HepG2 (cell line): ENCODE measurements at regions not wholly inside any gene's neighbourhood (a gene's known extent, or its start where the extent isn't known, plus 50 kb on each side); places are given as distances from the start of the nearest gene placed in this dataset.

Experiments
- ATAC-seq: fragments of 200-7000 bp; cut with Tn5 transposase; 3 replicates; pipeline ENCODE4 v1.9.1; 2020; ENCODE audit warnings: mild to moderate bottlenecking, moderate library complexity
- BruUV-seq: library from RNA; stranded (reverse); fragments of 400-500 nt; replicated peaks from 2 replicates; lab custom pipeline; 2021; lab: Mats Ljungman, UMichigan
- CTCF ChIA-PET: fragments of 300-600 bp; formaldehyde crosslinking; extraction: SDS; loops from one replicate; lab custom pipeline; 2021; ENCODE audit warnings: low total read pairs, inconsistent platforms, low intra/inter-chr PET ratio; lab: Yijun Ruan, JAX
- POLR2A ChIA-PET: fragments of 350-600 bp; sonication (Branson Sonifier 250); formaldehyde crosslinking; loops from one replicate; lab custom pipeline; 2020; ENCODE audit warnings: antibody characterized with exemption, inconsistent platforms; lab: Yijun Ruan, JAX
- DNase-seq: peaks from one replicate; pipeline ENCODE4 v3.0.0-alpha.2; 2015; ENCODE audit warnings: low spot score
- FAIRE-seq: peaks from 3 replicates; lab custom pipeline; 2011; peaks lifted over from hg19 to GRCh38; lab: Jason Lieb, UNC
- H2AFZ ChIP-seq: one replicate; pipeline ENCODE4 v1.6.1; 2011; ENCODE audit warnings: low read length, inconsistent platforms
- H3K27ac ChIP-seq: fragments of 300-600 bp; 3 replicates; pipeline ENCODE4 v1.8.0; 2011; ENCODE audit warnings: mixed run types, mild to moderate bottlenecking, mixed read lengths, low read length, inconsistent platforms; ENCODE audit not compliant: insufficient read depth; ENCODE audit errors: extremely low read length
- H3K27me3 ChIP-seq, 2 experiments: fragments of 200-600 bp in 1 of 2; 2 replicates in 1 of 2; 3 replicates in 1 of 2; pipeline versions ENCODE4 v1.6.0 to v1.8.0; 2011; ENCODE audit warnings: low read length in 2 of 2, mild to moderate bottlenecking in 2 of 2, moderate library complexity in 2 of 2, inconsistent platforms in 1 of 2; ENCODE audit not compliant: insufficient read depth in 2 of 2, control insufficient read depth in 1 of 2
- H3K36me3 ChIP-seq, 2 experiments: fragments of 200-600 bp in 1 of 2; replicated peaks in 1 of 2; 2 replicates in 1 of 2; 3 replicates in 1 of 2; pipeline versions ENCODE4 v1.5.1 to v1.8.0; 2011; ENCODE audit warnings: low read length in 2 of 2, inconsistent platforms in 1 of 2; ENCODE audit not compliant: insufficient read depth in 2 of 2, control insufficient read depth in 1 of 2
- H3K4me1 ChIP-seq: 2 replicates; pipeline ENCODE4 v1.5.1; 2012; ENCODE audit warnings: low read length, inconsistent platforms; ENCODE audit not compliant: insufficient read depth
- H3K4me2 ChIP-seq: 2 replicates; pipeline ENCODE4 v1.6.0; 2011; ENCODE audit warnings: low read depth, low read length, inconsistent platforms
- H3K4me3 ChIP-seq, 3 experiments: fragments of 200-600 bp in 1 of 3; sonication (generic), shearing (Covaris generic) in 1 of 3; replicated peaks in 1 of 3; 2 replicates each; pipeline ENCODE4 v1.5.1; 2011 to 2016; ENCODE audit warnings: low read length in 3 of 3, inconsistent platforms in 2 of 3, low read depth in 2 of 3, mild to moderate bottlenecking in 2 of 3, control low read depth in 1 of 3, mixed read lengths in 1 of 3; ENCODE audit not compliant: insufficient read depth in 1 of 3
- H3K79me2 ChIP-seq: one replicate; pipeline ENCODE4 v1.6.1; 2011; ENCODE audit warnings: low read length, inconsistent platforms; ENCODE audit not compliant: insufficient read depth
- H3K9ac ChIP-seq: 2 replicates; pipeline ENCODE4 v1.6.0; 2011; ENCODE audit warnings: mild to moderate bottlenecking, low read depth, low read length, inconsistent platforms; ENCODE audit not compliant: insufficient read depth
- H3K9me3 ChIP-seq: 2 replicates; pipeline ENCODE4 v1.5.1; 2012; ENCODE audit warnings: mild to moderate bottlenecking, low read length
- H4K20me1 ChIP-seq: 2 replicates; pipeline ENCODE4 v1.6.0; 2011; ENCODE audit warnings: inconsistent platforms, mild to moderate bottlenecking, low read length, moderate library complexity; ENCODE audit not compliant: insufficient read depth
- CAMTA2 ChIP-seq: sonication (generic); formaldehyde crosslinking; IDR thresholded peaks from 2 replicates; pipeline ENCODE4 v1.4.0; 2020; ENCODE audit warnings: mild to moderate bottlenecking, missing genetic modification reagents, borderline replicate concordance
- CENPX ChIP-seq: sonication (generic); formaldehyde crosslinking; IDR thresholded peaks from 2 replicates; pipeline ENCODE4 v1.9.0; 2021; ENCODE audit warnings: mild to moderate bottlenecking, missing genetic modification reagents, moderate library complexity
- CREB1 ChIP-seq, 2 experiments: fragments of 450-650 bp in 1 of 2; IDR thresholded peaks; 2 replicates each; pipeline ENCODE4 v1.6.1; 2016 to 2017; ENCODE audit warnings: control low read depth in 1 of 2, mild to moderate bottlenecking in 1 of 2, missing compliant biosample characterization in 1 of 2, missing genetic modification characterization in 1 of 2
- DNMT3B ChIP-seq: conservative IDR thresholded peaks from 2 replicates; pipeline ENCODE4 v1.6.1; 2016; ENCODE audit warnings: missing biosample characterization, control low read depth
- GPN1 ChIP-seq: sonication (generic); formaldehyde crosslinking; IDR thresholded peaks from 2 replicates; pipeline ENCODE4 v1.5.1; 2020; ENCODE audit warnings: missing genetic modification reagents, borderline replicate concordance
- ISL2 ChIP-seq: sonication (generic); formaldehyde crosslinking; IDR thresholded peaks from 2 replicates; pipeline ENCODE4 v1.5.0; 2020; ENCODE audit warnings: missing genetic modification reagents
- KLF6 ChIP-seq: IDR thresholded peaks from 2 replicates; pipeline ENCODE4 v1.8.0; 2016; ENCODE audit warnings: missing biosample characterization, missing genetic modification reagents
- MIER2 ChIP-seq: IDR thresholded peaks from 2 replicates; pipeline ENCODE4 v1.6.1; 2016; ENCODE audit warnings: missing biosample characterization, missing genetic modification reagents
- NCOA1 ChIP-seq: sonication (generic); formaldehyde crosslinking; IDR thresholded peaks from 2 replicates; pipeline ENCODE4 v1.9.0; 2021; ENCODE audit warnings: missing genetic modification reagents
- SATB2 ChIP-seq: sonication (generic); formaldehyde crosslinking; IDR thresholded peaks from 2 replicates; pipeline ENCODE4 v1.5.0; 2020; ENCODE audit warnings: missing genetic modification reagents
- SIX4 ChIP-seq: sonication (generic); formaldehyde crosslinking; IDR thresholded peaks from 2 replicates; pipeline ENCODE4 v1.4.0; 2020; ENCODE audit warnings: missing genetic modification reagents
- STAG1 ChIP-seq: sonication (generic); formaldehyde crosslinking; IDR thresholded peaks from 2 replicates; pipeline ENCODE4 v1.4.0; 2020; ENCODE audit warnings: missing genetic modification reagents
- THYN1 ChIP-seq: sonication (generic); formaldehyde crosslinking; IDR thresholded peaks from 2 replicates; pipeline ENCODE4 v1.8.1; 2023; ENCODE audit warnings: low read depth, mild to moderate bottlenecking, moderate library complexity, missing genetic modification reagents, borderline replicate concordance
- ZBTB21 ChIP-seq: sonication (generic); formaldehyde crosslinking; IDR thresholded peaks from 2 replicates; pipeline ENCODE4 v1.4.0; 2020; ENCODE audit warnings: missing genetic modification reagents
- ZFP37 ChIP-seq: sonication (generic); formaldehyde crosslinking; IDR thresholded peaks from 2 replicates; pipeline ENCODE4 v1.4.0; 2020; ENCODE audit warnings: missing genetic modification reagents, borderline replicate concordance
- ZNF235 ChIP-seq: sonication (generic); formaldehyde crosslinking; IDR thresholded peaks from 2 replicates; pipeline ENCODE4 v1.8.1; 2023; ENCODE audit warnings: mild to moderate bottlenecking, missing genetic modification reagents, borderline replicate concordance
- ZNF558 ChIP-seq: sonication (generic); formaldehyde crosslinking; IDR thresholded peaks from 2 replicates; pipeline ENCODE4 v1.9.0; 2022; ENCODE audit warnings: mild to moderate bottlenecking, missing genetic modification reagents, borderline replicate concordance
- ZNF704 ChIP-seq: sonication (generic); formaldehyde crosslinking; IDR thresholded peaks from 2 replicates; pipeline ENCODE4 v1.8.1; 2023; ENCODE audit warnings: mild to moderate bottlenecking, inconsistent platforms, moderate library complexity, missing genetic modification reagents, borderline replicate concordance
- ZUFSP ChIP-seq: sonication (generic); formaldehyde crosslinking; IDR thresholded peaks from 2 replicates; pipeline ENCODE4 v1.9.0; 2021; ENCODE audit warnings: missing genetic modification reagents, mild to moderate bottlenecking, borderline replicate concordance
- WGBS: methylation state at CpG from one replicate; pipeline ENCODE4 v1.1.6; 2017; ENCODE audit warnings: low lambda C conversion rate; 5-methylcytosine and 5-hydroxymethylcytosine counted together
- in situ Hi-C: cut with HindIII; loops from 2 replicates; pipeline ENCODE4 v1.10.0; 2017; ENCODE audit warnings: low pct_unique_long_range_greater_than_20kb; ENCODE audit not compliant: extremely low pct_ligation_motif_present
- intact Hi-C: fragments of 100-400 bp; cut with micrococcal nuclease; formaldehyde crosslinking; loops from one replicate; pipeline ENCODE4 v1.10.0; 2022; ENCODE audit not compliant: unreplicated experiment
- TF ChIP-seq, protein P1 (sequence below): sonication (generic); formaldehyde crosslinking; IDR thresholded peaks from 2 replicates; pipeline ENCODE4 v1.9.0; 2022; ENCODE audit warnings: missing genetic modification reagents, mild to moderate bottlenecking, borderline replicate concordance

DNA sequence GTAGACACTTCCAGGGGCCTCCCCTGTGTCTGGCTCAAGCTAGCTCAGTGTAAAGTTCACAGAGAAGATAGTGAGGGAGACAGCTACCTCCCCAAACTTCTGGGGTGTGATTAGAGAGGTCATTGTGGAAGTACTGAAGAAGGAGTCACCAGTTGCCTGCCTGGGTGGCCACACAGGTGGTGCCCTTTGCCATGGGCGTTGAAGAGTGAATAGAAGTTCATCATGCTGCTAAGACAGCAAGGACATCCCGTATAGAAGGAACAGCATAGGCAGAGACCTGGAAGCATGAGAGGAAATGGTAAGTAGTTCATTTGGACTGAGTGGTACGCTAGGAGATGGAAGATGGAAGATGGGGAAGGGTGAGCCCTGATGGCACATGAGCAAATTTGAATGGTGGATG, 110.1 kb downstream of the PJA1 start:
- no peaks in the 10 kb centered on the region for H4K20me1 ChIP-seq
- no peaks in the 10 kb centered on the region for H3K79me2 ChIP-seq
- TF ChIP-seq ZNF235 (CRISPR knock-in tag) = no peak
- TF ChIP-seq MIER2 (CRISPR knock-in tag) = no peak
- no peak for TF ChIP-seq ZUFSP
- no peak for TF ChIP-seq NCOA1 (CRISPR knock-in tag)
- TF ChIP-seq, protein P1, sequence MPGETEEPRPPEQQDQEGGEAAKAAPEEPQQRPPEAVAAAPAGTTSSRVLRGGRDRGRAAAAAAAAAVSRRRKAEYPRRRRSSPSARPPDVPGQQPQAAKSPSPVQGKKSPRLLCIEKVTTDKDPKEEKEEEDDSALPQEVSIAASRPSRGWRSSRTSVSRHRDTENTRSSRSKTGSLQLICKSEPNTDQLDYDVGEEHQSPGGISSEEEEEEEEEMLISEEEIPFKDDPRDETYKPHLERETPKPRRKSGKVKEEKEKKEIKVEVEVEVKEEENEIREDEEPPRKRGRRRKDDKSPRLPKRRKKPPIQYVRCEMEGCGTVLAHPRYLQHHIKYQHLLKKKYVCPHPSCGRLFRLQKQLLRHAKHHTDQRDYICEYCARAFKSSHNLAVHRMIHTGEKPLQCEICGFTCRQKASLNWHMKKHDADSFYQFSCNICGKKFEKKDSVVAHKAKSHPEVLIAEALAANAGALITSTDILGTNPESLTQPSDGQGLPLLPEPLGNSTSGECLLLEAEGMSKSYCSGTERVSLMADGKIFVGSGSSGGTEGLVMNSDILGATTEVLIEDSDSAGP = no peak
- TF ChIP-seq SIX4 = no peak
- TF ChIP-seq SATB2 (CRISPR knock-in tag) = no peak
- no peak for TF ChIP-seq ZFP37
- TF ChIP-seq STAG1 (CRISPR knock-in tag) = no peak
- no peak for TF ChIP-seq GPN1 (CRISPR knock-in tag)
- TF ChIP-seq CREB1 (IDR thresholded peaks at IDR 0.05) = no peak
- no peak for TF ChIP-seq CREB1 (CRISPR knock-in tag; IDR thresholded peaks at IDR 0.05)
- no peak for TF ChIP-seq ISL2 (CRISPR knock-in tag)
- TF ChIP-seq CENPX (CRISPR knock-in tag) = no peak
- no peak for TF ChIP-seq ZNF558 (CRISPR knock-in tag)
- TF ChIP-seq THYN1 (CRISPR knock-in tag) = no peak
- TF ChIP-seq ZBTB21 (CRISPR knock-in tag) = no peak
- no peak for TF ChIP-seq CAMTA2 (CRISPR knock-in tag)
- no peak for TF ChIP-seq KLF6 (CRISPR knock-in tag)
- no peak for TF ChIP-seq DNMT3B (CRISPR knock-in tag)
- no peak for TF ChIP-seq ZNF704 (CRISPR knock-in tag)
- FAIRE-seq (no peak), ATAC-seq (no peak), DNase-seq (no peak)
- no peak overlapping the region for H3K9ac ChIP-seq
- H3K27ac ChIP-seq = no peak overlapping the region
- ChIA-PET POLR2A (no interaction called here), CTCF (no interaction called here)
- 21% methylated on average over 3 of the region's 3 CpGs for WGBS
- no peak overlapping the region for H3K4me3 ChIP-seq
- H3K4me1 ChIP-seq = no peaks in the 10 kb centered on the region
- BruUV-seq = no TSS peak
- no peaks in the 10 kb centered on the region for H3K36me3 ChIP-seq
- H3K27me3 ChIP-seq = no peaks in the 10 kb centered on the region
- intact Hi-C loops = no loop called here
- no peak overlapping the region for H3K4me2 ChIP-seq
- no peak overlapping the region for H2AFZ ChIP-seq
- no peaks in the 10 kb centered on the region for H3K9me3 ChIP-seq
- in situ Hi-C loops = no loop called here
